Kidney glomerular epithelial cell (primary cell): ENCODE measurements at regions not wholly inside any gene's neighbourhood (a gene's known extent, or its start where the extent isn't known, plus 50 kb on each side); places are given as distances from the start of the nearest gene placed in this dataset.
A peak's percentile ranks its signal among the peaks of the same experiment; 100 is the strongest.

Experiments used
- DNase-seq: peaks from one replicate; lab custom pipeline; 2025; lab: John Stamatoyannopoulos, UW

DNA sequence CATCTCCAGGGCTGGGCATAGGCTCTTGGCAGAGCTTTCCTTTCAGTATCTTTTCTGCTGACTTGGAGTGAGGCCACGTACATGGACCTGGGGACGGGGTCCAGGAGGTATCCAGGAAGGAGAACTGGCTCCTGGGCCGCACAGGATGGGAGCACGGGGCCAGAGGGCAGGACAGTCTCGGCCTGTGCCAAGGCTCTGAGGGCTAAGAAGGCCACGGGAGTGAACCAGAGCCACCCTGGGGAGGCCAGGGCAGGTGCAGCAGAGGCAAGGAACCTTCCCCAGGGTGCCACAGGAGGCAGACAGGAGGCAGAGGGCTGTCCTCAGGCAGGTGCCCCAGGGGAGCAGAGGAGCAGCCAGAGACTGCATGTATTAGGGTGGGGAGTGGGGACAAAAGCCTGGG is 50.3 kb downstream of the PLXNA1 start:
- no peak for DNase-seq

DNA sequence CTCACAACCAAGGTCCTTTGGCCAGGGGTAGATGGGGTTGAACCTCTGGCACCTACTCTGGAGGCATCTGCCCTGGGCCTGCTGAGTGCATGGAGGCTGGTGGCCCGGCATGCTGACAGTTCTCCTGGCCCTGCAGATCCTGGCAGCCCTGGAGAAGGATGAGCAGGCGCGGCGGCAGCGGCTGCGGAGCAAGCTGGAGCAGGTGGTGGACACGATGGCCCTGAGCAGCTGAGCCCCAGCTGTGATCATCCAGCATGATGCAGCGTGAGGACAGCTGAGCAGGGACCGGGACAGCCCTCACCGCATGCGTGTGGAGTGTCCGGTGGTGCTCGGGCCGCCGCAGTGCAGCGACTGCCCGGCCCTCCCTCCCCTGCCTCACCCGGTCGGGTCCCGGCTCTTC is 50.9 kb downstream of the PLXNA1 start:
- DNase-seq, result no peak

DNA sequence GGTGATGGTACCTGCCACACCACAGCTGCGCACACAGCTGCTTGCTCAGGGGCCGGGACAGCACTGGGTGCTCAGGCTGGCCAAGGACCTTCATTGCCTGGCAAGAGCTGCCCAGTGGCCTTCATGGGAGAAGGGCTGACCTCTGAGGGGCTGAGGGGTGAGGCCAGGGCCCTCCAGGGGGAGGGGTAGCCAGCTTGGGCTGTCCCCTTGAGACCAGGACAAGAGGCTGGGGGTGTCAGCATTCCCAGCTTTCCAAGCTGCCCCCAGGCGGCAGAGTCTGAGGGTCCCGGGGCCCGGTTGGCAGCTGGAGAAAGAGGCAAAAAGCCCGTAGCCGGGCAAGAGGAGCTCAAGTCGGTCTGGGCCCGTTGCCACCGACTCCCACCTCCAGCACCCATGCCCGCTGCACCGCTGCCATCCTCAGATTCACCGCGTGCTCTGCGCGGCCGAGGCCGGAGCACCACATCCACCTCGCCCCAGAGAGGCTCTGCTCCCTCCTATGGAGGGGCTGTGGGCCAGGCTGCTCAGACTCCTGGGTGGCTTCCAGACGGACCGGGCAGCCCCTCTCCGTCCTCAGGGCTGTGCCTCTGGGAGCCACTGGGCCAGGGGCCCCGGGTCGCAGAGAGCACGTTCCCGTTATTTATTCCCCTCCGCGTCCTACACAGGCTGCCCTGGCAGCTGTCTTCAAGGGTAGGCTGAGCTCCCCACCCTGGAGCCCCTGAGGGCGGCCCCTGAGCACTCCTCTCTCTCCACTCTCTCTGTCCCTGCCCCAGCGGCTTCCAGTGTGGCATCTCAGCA is 51.5 kb downstream of the PLXNA1 start:
- no peak for DNase-seq

DNA sequence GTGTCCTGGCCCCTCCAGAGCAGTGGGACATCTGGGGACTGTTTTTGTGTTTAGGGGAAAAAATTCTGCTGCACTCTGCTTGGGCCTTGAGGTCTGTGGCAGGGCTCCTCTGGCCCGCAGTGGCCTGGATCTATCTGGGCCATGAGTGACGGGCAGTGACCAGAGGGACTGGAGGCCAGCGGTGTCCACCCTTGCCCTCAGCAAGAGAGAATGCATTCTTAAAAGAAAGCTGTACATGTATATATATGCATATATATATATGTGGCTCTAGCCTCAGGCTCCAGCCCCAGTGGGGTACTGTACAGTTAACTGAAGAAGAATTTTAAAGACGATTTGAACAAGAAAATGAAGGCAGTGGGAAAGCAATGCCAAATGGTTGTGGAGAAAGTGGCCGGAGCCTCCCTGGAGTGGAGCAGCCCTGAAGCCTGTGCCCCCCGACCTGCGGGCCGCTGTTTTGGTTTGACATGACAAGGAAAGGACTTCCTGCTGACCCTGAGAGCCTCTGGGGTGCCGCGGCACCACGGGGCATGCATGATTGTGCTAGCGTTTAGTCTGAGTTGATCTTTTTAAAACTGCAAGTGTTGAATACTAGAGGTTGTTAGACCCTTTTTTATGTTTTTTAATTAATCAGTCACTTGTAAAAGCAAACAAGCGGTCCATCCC is 52.2 kb downstream of the PLXNA1 start:
- DNase-seq, result no peak

DNA sequence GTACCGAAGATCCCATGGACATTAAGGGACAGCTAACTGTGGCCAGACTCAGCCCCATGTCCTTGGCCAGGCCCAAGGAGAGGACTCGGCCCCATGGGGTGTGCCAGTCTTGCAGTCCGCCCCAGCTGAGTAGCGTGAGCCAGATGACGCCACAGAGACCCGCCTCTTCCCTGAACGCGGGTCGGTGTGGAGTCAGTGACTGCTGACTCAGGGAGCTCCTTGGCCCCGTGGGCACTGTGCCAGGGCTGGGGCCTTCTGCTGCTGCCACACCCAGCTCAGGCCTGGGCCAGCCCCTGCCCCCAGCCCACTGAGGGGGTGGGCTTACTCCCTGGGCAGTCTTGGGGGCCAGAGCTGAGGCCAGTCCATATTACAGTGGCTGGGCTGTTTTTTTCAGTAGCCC is 52.8 kb downstream of the PLXNA1 start:
- DNase-seq, result peak; percentile 13

DNA sequence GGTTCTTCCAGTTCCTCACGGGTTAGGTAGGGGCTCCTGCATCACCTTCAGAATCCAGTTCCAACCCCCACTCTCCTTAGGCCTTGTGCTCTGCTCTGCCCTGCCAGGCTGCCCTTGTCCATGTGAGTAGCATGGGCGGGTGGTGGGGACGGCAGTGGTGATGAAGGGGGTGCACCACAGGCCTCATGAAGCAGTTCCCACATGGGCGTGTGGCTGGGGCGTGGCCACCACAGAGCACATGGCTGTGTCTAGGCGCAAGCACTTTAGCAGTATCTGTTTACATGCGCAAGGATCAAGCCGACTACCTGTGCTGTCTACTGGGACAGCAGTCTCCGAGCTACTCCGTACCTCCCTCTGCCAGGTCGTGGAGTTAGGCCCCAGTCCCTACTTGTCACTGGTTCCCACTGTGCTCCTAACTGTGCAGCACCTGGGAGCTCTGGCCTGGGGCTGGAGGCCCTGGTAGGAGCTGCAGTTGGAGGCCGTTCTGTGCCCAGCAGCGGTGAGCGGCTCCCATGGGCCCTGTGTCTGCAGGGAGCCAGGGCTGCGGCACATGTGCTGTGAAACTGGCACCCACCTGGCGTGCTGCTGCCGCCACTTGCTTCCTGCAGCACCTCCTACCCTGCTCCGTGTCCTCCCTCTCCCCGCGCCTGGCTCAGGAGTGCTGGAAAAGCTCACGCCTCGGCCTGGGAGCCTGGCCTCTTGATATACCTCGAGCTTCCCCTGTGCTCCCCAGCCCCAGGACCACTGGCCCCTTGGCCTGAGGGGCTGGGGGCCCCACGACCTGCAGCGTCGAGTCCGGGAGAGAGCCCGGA is 53.5 kb downstream of the PLXNA1 start:
- no peak for DNase-seq

DNA sequence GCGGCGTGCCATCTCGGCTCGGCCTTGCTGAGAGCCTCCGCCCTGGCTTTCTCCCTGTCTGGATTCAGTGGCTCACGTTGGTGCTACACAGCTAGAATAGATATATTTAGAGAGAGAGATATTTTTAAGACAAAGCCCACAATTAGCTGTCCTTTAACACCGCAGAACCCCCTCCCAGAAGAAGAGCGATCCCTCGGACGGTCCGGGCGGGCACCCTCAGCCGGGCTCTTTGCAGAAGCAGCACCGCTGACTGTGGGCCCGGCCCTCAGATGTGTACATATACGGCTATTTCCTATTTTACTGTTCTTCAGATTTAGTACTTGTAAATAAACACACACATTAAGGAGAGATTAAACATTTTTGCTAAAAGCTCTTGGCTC is 54.1 kb downstream of the PLXNA1 start:
- DNase-seq, result no peak

DNA sequence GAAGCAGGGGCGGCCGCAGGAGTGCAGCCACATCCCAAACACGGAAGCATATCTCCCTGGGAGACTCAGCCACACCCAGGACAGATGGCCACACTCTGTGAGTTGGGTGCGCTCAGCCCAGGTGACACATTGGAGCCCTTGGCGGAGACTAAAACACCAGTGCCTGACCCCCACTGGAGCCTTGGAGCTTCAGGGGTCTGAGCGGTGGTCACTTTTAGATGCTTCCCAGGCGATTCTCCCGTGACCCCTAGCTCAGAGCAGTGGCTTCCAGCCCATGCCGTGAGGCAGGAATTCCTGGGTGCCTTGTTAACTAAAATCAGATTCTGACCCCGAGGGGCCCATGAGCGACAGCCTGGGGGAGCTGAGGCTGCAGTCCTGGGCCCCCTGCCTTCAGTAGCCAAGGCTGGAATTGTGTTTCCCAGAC is 54.5 kb downstream of the PLXNA1 start:
- DNase-seq, result no peak

DNA sequence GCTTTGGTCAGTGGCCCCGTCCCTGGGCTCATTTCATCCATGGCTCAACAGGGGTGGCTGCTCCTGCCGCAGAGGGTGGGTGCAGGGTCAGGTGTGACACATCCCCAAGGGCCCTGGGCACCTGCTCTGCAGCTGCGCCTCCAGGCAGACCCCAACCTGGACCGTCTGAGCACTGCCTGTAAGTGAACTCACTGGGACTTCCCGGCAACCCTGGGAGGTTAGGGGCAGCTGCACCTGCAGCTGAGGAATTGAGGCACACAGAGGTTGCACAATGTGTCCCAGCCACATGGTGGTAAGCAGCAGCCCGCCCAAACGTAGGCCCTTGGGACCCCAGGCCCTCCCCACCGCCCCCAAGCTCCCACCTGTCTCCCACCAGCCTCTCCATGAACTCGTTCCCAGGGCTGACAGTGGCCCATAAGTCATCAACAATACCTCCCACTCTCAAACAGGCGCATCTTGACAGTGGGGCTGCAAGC is 55.1 kb downstream of the PLXNA1 start:
- DNase-seq, result no peak

DNA sequence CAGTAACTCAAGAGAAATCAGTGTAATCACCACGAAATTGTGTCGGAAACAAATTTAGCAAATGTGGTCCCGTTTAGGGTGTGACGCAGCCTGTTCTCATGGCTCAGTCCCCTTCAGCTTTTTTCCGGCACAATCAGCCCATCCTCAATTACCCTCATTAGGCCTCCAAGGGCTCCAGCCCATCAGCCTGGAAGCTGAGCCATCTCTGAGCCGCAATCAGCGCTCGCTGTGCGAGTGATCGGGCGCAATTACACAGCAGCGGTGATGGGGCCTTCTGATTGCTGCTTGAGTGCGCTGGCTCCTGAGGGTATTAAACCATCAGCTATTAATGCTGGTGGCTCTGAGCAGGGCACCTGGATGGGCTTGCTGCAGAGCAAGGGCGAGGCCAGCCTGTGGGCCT is 55.6 kb downstream of the PLXNA1 start:
- DNase-seq, result no peak

DNA sequence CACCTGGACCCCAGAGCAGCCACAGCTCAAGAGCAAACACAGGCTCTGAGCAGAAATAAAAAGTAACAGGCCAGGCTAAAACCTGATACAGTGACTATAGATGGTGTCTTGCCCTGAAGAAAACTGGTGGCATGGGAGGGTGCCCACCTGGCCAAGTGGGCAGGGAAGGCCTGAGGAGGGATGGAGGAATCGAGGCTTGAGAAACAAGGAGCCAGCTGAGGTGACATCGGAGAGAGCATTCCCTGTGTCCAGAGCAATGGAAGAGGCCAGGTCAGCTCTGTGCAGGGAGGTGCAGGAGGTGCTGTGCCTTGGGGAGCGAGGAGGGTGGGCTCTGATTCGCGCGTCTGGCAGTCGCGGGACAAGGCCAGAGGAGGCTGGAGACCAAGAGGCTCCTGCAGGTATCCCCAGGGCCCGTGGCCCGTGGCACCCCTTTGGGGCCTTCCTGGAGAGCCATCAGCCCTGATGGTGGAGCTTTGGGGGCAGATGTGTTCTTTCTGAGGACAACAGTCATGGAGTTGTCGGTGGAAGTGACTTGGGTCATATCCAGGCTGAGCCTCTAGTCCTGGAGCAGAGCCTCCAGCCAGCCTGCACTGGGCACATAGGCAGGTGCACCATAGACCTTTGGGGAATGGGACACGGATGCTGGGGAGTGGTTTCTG is 56.1 kb downstream of the PLXNA1 start:
- DNase-seq, result no peak

DNA sequence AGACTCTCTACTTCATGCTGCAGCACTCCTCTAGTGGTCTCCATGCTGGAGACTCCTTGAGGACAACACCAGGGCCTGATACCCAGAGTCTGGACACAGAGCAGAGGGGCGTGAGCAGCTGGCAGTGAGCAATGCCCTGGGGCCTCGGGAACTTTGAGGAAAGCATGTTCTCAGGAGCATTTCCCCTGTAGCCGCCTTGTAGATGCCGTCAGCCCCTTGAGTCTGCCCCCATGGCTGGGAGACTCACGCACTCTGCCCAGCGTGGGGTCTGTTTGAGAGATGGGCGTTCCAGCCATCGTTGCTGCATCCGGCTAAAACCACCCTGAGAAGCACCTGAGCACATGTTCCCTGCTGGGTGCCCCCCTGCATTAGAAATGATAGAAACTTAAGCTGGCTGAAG is 56.8 kb downstream of the PLXNA1 start:
- no peak for DNase-seq

DNA sequence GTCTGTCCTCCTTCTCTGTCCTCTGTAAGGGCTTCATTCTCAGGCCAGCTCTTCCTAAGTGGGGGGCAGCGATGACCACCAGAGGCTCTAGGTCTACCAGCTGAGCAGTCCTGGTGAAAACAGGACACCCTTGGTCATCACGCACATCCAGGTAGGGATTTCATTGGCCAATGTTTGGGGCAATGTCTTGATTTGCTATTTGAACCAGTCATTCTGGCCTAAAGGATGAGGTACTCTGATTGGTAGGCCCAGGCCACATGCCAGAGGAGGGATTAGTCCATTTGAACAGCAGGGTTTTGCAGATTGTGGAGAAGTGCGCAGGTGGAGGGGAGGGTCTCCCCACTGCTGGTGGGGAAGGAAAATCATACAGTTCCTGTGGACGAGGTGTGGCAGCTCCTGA is 57.3 kb downstream of the PLXNA1 start:
- no peak for DNase-seq

DNA sequence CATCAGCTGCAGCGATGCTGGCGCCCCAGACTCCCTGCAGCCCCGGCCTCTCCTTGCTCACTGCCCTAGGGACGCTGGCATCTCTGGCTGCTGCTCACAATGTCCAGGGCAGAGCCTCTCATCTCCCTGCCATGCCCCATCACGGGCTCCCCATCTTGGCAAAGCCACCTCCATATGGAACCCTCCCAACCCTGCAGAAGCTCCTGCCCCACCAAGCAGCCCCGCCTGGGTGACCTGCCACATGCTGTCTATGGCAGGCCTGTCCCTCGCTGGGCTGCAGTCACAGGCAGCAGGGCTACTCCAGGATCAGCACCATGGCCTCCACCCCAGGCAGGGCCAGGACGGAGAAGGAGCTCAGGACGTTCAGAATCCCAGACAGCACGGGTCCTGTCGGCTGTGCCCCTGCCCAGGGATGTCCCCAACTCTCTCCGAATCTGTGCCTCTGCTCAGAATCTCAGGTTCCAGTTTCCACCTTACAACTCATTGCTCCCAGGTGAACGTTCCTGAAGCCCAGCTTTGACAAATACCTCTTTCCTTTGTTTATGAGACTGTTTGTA is 58.4 kb downstream of the PLXNA1 start:
- no peak for DNase-seq

DNA sequence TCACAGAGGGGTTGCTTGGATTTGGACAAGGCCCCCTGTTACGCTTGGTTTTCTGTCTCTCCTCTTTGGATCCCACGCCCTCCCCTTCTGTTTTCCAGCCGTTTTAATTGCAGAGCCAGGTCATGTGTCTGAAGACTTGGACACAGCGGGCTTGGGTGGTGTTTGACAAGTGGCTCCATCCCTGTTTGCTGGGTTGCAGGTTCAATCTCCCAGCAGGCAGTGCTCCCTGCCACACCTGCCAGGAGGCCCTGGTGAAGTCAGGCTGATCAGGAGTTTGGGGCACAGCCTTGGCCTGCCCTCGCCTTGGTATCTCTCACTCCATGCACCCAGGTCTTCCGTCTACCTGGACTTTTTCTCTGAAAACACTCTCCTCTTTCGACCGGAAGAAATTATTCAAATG is 59.0 kb downstream of the PLXNA1 start:
- DNase-seq, result no peak

DNA sequence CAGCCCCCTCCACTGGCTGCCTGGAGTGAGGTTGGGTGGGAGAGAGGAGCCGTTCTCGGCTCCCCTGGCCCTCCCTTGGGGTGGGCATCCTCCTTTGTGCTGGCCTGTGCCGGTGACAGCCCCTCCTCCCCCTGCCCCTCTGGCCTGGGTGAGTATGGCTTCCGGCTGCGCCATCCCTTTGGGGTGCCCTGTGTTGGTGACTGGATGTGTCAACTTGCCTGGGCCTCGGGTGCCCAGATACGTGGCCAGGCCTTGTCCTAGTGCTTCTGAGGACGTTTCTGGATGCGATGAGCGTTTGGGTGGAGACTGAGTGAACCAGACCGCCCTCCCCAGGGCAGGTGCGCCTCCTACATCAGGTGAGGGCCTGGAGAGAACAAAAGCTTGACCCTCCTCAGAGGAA is 59.7 kb downstream of the PLXNA1 start:
- DNase-seq, result no peak

DNA sequence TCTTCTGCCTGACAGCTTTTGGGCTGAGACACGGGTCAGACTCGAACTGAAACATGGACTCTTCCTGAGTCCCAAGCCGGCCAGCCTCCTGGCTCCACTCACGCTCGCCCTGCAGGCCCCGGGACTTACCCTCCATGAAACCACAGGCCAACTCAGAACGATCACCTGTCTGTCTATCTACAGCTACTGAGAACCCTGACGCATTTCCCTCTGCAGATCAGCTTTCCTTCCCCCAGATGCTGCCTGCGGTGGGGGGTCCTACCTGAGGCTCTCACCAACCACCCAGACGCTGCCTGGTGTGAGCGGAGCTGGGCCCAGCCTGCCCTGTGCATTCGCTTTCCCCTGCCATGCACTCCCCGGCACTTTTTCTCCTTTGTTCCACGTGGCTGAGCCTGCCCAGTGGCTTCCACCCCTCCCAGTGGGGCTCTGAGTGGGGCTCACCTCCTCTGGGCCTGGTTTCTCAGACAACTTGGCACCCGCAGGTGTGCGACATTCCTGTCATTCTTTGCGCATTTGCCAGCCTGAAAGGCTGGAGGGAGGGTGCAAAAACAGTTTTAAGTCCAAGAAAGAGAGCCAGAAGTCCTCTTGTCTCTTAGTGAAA is 60.2 kb downstream of the PLXNA1 start:
- DNase-seq, result peak; percentile 84

DNA sequence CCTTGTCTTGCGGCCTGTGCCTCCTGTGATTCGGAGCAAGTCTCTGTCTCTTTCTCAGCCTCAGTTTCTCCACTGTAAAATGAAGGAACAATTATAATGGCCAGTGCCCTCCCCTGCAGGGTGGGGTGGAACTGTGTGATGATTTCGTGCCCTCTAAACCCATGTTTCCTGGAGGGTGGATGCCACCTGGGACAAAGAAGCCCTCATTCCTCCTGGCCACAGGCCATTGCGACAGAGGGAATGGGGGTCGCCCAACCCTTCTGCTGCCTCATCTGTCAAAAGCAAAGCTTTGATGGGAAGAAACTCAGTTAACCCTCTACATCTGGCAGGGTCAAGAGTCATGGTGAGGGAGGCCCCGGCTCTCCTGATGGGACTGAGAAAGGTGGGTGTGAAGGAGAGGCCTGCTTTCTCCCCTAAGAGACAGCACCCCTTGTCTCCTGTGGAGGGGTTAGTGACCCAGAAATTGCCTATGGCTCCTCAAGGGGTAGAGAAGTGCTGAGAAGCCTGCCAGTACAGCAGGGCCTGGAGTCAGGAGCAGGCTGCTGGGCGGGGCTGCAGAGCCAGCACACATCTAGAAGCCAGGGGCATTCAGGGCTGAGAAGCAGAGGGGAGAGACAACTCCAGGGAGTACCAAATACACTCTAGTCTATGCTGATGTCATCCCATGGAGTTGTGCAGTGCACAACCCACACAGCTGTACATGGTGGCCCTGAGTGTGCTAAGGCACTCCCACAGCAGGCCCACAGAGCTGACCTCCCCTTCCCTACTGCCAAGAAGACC is 61.0 kb downstream of the PLXNA1 start:
- DNase-seq, result no peak

DNA sequence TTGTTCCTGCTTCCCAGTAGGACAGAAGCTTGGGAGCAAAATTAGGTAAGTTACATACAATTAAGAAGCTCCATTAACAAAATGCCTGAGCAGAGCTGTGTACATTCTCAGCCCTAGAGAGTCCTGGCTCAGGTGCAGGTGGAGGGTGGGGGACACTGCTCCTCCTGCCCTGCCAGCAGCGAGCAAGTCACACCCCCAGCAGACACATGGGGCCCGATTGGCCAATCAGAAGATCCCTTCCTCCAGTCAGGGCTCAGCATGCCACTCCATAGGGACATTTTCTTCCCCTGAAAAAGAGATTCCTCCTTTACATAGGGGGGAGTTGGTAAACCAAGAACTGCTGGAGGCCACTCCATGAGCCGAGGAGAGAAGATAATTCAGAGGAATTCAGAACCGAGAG is 62.1 kb downstream of the PLXNA1 start:
- DNase-seq, result no peak

DNA sequence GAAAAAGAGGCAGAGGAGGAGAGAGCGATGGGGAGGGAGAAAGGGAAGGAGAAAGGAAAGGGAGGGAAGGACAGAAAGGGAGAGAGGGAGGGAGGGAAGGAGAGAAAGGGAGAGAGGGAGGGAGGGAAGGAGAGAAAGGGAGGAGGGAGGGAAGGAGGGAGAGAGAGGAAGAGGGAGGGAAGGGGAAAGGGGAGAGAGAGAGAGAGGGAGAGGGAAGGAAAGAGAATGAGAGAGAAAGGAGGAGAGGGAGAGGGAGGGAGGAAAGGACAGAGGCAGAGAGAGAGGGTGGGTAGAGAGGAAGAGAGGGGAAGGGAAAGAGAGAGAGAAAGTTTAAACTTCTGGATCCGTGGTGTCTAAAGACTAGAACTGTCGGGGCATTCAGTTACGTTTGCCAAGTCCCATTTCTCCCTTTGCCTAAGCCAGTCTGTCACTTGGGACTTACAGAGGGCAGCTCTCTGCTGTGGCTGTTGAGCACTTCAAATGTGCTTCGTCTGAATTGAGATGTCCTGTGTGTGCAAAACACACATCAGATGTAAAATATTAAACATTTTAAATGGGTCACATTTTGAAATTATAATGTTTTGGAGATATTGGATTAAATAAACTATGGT is 62.6 kb downstream of the PLXNA1 start:
- no peak for DNase-seq
